ENCODE measurements at regions not wholly inside any gene's neighbourhood (a gene's known extent, or its start where the extent isn't known, plus 50 kb on each side); places are given as distances from the start of the nearest gene placed in this dataset.

DNA sequence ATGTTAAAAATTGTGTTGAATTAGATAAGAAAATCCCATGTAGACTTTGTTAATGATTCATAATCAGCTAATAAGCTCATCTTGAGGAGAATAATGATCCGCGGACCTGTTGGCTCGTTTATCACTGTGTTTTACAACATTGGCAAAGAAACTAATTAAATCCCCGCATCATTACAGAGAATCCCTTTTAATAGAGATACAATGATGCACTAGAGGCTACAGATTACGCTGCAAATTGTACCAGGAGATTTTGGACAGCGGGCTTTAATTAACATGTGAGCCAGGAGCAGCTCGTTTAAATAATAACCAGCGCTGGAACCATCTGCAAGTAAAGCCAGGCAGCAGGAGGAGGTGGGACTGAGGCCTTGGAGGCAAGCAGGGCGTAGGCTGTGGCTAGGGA lies 280.3 kb upstream of the POU3F1 start:
- DNase-seq = no peak

DNA sequence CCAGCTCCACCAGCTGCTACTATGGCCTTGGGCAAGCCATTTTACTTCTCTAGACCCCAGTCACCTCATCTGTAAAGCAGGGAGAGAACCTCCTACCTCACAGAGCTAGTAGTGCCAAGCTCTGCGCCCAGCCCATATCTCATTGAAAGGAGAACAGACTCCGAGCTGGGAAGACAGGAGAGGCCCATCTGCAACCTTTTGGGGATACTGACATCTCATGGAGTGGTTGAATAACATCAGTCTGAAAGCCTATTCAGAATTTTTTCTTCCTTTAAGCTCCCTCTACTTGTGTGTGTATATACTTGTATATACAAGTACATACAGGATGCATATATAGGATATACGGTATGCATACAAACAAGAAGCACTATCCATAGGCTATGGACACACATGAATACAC lies 279.5 kb upstream of the POU3F1 start:
- no peak for DNase-seq

DNA sequence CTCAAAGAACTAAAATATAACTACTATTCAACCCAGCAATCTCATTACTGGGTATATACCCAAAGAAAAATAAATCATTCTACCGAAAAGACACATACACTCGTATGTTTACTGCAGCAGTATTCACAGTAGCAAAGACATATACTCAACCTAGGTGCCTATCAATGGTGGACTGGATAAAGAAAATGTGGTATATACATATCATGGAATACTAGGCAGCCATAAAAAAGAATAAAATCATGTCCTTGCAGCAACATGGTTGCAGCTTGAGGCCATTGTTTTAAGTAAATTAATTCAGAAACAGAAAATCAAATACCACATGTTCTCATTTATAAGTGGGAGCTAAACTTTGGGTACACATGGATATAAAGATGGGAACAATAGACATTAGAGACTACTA lies 266.2 kb upstream of the POU3F1 start:
- DNase-seq = no peak

DNA sequence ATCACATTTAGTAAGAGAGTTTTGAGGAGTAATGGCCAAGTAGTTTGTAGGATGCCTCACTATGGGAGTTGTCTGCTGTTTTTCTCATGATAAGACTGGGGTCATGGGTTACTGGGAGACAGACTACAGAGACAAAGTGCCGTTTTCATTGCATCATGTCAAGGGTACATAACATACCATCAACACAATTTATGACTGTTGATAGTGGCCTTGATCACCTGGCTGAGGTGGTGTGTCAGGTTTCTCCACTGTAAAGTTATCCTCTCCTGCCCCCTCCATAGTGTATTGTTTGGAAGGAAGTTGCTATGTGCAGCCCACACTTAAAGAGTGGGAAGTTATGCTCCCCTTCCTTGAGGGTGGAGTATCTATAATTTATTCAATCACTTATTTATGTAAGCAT lies 263.5 kb upstream of the POU3F1 start:
- no peak for DNase-seq

DNA sequence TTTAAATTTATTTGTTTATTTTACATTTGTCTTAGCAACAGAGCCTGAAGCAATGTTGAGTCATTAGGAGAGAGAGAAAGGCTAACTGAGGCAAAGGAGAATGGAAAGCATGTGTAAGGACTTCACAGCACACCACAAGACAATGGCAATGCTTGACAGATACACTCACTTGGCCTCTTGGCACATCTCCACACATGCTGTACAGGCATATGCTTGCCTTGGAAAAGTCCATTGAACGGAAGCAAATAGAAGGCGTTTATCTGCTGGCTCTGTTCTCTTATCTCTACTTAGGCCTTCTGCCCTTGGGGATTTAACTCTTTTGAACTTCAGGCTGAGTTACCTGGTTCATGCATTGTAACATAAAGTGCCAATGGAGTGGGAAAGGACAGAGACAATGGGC lies 262.2 kb upstream of the POU3F1 start:
- no peak for DNase-seq

DNA sequence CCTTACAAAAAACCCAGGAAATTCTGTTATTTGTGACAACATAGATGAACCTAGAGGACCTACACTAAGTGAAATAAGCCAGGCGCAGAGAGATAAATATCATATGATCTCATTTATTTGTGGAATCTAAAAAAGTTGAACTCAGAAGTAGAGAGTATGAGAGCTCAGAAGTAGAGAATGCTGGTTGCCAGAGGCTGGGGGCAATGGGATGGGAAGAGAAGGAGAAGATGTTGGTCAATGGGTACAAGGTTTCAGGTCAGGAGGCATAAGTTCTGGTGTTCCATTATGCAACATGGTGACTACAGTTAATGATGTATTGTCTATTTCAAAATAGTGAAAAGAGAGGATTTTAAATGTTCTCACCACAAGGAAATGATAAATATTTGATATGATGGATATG lies 259.1 kb upstream of the POU3F1 start:
- DNase-seq = no peak

DNA sequence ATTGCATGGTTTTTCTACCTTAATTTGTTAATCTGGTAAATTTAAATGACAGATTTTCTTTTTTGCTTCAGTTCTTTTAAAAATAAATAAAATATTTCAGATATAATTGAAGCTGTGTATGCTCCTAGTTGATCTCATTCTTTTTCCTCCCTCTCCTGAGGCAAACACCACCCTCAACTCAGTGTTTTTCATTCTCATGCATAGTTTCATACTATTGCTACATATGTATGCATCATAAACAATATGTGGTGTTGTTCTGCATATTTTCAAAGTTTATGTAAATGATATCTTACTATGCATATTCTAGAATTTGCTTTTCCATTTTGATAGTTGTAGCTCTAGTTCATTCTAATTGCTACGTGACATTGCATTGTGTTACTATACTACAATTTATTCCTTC lies 257.2 kb upstream of the POU3F1 start:
- DNase-seq = no peak

DNA sequence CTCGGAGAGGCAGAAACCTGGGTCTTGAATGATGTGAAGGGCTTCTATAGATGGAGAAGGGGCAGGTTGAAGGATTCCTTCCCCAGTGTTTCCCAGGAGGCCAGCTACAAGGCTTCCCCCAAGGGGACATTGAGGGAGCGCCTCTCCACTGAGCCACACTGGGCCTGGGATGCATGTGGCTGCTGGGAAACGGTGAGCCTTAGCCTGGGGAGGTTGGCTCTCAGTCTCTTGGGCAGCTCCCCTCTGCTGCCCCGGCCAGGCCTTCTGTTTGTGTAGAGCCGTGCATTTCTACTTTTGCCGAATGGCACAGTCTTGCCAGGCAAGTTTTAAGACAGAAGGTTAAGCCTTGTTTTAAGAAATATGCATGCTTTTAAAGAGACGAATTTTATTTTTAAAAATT lies 254.4 kb upstream of the POU3F1 start:
- no peak for DNase-seq

DNA sequence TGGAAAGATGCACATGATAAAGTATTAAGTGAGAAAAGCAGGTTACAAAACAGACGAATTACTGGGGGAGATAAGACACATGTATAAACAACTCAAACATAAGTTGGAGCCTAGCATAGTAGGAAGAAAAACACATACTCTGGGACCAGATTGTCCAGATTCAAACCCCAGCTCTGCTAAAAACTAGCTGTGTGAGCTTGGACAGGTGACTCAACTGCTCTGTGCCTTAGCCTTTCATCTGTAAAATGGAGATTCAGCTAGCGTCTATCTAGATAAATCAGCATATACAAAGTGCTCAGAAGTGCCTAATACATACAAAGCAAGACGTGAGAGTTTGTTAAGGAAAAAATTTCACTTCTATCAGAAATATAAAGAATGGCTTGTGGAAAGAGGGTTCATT lies 254.0 kb upstream of the POU3F1 start:
- DNase-seq = no peak

DNA sequence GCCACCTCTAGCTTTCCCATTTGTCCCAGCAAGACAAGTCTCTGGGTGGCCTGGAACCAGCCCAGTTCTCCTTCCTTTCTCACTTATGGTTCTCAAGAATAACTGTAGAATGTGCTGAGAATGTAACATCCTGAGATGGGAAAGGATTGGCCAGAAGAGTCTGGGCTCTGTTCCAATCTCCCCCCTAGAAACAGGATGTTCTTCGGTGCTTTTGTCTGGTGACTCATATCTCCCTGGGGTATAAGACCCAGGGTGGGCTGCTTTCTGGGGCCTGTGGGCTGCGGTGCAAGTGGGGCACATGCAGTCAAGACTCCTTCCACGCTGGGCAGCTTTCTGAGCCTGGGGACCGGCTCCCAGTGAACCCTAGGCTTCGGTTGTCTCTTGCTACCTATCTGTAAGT lies 251.2 kb upstream of the POU3F1 start:
- DNase-seq = no peak

DNA sequence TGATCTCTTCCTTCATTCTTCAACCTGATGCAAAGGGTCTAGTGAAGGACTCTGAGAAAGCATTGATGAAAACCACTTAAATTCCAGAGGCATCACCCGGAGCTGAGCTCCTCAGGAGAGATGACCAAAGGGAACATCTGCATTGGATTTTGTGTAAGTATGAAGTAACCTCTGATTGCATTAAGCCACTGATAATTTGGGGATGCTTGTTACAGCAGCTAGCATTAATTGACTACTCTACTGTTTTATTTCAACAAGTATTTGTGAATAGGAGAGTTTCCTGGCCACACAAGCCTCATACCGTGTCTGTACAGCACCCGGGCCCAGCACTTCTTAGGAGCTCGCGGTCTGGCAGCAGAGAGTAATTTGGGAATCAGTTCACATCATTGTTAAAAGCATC lies 250.7 kb upstream of the POU3F1 start:
- no peak for DNase-seq

DNA sequence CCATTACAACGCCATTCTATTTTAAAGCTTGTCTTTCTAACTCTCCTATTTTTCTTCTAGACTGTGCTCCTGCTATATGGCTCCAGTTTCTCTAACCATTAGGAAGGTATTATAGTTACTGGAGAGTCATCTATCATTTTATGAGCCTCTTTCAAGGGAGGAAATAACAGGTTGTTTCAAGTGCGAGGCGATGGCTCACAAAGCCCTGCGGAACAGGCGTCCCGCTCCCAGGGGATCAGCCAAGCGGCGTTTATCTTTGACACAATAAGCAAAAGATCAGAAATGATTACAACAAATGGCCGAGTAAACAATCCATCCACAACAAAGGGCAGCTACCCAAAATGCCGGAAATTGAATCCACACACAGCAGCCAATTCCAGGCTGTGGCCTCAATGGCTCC lies 249.5 kb upstream of the POU3F1 start:
- DNase-seq = no peak

DNA sequence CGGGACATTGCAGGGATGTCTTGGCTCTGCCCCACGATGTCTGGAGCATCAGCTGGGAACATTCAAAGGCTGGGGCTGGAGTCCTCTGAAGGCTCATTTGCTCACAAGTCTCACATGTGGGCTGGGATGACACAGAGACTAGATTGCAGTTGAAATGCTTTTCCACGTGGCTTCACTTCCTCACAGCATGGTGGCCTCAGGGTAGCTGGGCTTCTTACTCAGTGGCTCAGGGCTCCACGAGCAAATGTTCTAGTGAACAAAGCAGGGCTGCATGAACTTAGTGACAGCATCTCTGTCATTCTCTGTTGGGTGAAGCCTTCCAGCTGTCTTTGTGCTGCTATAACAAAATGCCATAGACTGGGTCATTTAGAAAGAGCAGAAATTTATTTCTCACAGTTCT lies 247.0 kb upstream of the POU3F1 start:
- no peak for DNase-seq

DNA sequence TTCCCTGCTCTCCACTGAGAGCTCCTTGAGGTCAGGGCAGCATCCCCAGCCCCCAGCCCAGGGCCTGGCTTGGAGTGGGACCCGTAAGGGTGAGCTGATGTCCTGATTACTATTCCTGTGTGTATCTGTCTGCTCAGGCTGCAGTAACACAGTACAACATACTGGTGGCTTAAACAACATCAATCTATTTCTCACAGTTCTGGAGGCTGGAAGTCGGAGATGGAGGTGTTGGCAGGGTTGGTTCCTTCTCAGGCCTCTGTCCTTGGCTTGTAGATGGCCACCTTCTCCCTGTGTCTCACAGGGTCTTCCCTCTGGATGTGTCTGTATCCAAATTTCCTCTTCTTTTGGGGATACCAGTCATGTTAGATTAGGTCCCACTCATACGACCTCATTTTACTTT lies 246.4 kb upstream of the POU3F1 start:
- no peak for DNase-seq

DNA sequence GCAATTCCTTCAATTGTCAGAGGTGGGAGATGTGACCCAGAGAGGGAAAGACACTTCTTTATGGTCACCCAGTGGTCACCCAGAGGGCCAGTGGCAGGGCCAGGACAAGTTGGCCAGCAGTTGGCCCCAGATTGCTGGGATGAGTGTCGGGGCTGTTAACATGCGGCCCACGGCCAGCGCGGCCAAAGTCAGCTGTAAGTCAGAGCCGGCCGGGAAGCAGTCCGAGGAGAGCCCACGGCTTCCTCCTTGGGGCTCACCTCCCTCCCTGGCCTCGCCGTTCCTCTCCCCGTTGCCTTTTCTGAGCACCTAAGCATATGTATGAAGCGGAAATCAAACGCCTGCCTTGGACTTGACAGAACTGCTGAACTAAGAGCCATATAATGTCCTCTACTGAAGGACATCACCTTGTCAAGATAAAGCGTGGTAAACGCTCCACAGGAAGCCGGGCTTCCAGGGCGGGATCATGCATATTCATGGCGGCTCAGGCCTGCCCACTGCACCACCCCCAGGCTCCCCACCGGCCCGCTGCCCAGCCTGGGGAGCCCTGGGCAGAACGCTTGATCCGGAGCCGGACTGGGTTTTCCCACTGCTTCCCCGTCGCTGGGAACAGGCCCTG lies 245.4 kb upstream of the POU3F1 start:
- DNase-seq = no peak

DNA sequence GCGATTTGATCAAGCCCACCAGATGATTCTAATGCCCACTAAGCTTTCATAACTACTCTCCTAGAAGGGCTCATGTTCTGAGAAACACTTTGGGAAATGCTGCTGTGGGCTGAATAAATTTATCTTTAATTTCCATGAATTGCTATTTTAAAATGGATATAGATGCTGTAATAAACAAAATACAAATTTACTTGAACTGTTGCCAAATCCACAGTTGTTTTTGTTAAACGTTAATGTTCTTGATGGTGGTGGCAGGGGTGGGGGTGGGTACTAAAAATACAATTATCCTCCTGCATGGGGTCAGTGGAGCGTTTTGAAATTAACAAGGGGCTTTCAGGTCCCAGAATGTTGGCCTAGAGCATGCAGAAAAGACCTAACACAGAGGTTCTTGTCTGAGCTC lies 244.7 kb upstream of the POU3F1 start:
- no peak for DNase-seq

DNA sequence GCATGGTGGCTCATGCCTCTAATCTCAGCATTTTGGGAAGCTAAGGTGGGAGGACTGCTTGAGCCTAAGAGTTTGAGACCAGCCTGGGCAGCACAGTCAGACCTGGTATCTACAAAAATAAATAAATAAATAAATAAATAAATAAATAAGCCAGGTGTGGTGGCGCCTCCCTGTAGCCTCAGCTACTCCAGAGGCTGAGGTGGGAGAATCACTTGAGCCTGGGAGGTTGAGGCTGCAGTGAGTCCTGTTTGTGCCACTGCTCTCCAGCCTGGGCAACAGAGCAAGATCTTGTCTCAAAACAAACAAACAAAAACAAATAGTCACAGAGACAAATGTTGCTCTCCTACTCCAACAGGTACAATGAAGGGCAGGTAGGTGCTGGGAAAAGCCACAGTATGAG lies 242.4 kb upstream of the POU3F1 start:
- DNase-seq = no peak

DNA sequence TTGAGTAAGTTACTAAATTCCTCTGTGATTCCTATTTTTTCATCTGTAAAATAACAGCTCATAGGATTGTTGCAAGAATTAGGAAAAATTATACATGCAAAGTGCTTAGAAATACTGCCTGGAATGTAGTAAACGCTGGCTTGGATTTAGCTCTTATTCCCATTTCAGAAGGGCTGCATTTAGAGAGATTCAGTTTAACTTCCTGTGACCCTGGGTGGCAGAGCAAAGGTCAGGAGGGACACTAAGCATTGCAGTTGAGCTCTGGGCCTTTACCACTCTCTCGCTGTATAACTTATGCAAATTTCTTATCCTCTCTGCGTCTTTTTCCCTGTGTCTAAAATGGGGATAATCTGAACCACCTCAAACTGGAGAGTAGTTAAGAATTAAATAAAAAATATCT lies 241.0 kb upstream of the POU3F1 start:
- no peak for DNase-seq

DNA sequence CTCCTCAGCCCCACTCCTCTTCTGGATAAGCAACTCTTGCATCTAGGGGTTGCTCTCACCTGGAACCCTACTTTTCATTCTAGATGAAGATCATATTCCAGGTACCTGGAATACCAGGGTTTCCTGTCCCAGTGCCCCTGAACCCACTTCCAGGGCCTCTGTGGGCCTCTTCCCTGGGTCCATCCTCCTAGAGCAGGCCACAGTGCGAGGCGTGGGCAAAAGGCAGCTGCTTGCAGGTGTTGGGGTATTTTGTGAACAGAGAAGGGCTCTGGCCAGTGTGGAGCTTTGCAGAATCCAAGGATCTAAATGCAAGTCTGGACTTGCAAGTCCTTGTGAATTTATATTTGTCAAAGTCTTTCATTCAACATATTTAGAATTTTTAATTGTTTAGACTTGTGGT lies 240.4 kb upstream of the POU3F1 start:
- no peak for DNase-seq

DNA sequence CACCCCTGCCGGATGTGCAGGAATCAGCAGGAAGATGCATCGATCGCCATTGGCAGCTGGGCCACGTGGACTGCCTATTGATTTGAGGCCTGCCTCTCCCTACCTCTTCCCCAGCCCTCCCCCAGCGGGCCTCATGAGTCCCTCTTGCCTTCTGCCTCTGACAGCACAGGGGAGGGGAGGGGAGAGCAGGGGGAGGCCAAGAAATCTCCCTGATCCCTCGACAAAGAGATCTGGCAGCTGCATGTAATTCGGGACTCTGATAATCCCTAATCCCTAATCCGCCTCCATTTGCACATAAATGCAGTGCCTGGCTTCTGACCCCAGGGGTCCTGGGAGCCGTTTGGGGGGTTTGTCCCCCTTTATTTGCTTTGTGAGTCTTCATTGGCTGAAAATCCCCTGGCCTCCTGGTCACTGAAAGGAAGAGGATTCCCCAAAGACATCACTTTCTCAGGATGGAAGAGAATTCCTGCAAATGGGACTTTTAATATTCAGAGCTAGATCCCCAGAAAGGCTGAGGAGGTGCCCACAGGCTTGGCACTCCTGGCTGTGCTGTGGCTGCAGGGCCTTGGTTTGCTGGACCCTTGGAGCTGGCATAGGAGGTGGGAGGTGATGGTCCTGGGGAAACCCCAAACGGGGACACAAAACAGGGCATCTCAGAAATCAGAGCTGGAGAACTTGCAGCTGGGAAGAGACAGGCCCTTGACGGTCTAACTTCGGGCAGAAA lies 239.4 kb upstream of the POU3F1 start:
- DNase-seq = no peak

DNA sequence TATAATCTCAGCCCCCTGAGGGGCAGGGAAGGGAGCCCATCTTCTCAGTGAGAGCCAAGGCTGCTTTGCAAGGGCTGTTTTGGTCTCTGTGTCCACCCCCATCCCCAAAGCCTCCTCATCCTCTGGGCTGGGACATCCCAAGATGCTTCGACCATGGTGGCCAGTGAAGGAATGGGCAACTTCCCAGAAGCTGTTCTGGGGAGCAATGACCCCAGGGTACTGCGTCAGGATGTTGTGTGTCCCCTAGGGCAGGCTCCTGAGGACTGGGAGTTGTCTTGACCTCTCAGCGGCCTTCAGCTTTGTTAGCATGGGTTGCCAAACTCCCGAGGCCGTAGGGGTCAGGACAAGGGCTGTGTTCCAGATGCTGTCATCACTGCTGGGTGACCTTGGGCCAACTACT lies 238.4 kb upstream of the POU3F1 start:
- no peak for DNase-seq

DNA sequence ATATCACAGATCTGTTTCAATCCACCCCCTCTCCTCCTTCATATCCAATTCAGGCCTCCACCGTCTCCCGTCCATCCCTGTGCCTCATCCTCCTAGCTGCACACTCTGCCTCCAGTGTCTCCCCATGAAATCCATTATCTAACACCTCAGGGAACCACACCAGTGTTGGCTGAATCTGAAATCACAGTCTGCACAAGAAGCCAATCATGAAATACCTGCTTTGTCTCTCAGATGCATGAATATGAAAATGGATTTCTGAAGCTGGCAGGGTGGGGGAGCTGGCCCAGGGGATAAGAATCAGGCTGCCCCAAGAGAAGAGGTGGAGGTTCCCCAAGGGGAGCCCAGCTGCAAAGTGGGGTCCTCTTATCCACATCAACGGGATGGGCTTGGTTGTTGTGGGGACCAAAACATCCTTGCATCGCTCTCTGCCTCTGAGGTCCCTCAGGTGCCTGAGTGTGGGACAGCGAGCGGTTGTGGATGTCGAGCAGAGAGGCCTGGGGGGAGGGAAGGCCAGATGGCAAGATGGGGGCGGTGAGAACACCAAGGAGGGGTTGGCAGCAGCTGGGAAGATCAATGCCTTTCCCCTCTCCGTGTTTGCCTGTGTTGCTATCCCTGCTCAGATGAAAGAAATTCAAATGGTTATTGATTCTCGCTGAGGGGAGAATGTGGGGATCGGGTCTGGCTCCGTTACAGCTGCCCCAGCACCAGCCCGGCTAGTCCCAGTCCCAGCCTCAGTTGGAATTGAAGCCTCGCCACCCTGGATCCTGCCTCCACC lies 237.3 kb upstream of the POU3F1 start:
- no peak for DNase-seq

DNA sequence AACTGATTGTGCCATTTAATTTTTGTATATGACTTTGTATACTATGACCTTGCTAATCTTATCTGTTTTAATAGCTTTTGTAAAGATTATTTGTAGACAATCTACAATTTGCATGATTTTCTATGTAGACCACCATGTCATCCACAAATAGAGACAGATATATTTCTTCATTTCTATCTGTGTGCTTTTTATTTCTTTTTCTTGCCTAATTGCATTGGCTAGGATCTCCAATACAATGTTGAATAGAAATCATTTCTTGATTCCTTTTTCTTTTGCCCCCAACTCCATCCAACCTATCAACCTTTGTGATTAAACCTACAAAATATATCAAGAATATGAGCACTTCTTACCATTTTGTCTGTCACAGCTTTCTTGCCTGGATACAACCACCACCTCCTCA lies 232.6 kb upstream of the POU3F1 start:
- DNase-seq = no peak

DNA sequence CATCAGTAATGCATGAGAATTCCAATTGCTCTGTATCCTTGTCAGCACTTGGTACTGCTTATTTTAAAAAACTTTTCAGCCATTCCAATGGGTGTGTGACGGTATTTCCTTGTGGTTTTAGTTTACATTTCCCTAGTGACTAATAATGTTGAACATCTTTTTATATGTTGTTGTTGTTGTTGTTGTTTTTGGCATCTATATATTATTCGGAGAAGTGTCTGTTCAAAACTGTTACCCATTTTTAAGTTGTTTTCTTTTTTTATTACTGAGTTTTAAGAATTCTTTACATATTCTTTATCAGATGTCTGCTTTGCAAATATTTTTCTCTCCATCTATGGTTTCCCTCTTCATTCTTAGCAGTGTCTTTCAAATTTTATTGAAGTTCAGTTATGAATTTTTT lies 231.1 kb upstream of the POU3F1 start:
- no peak for DNase-seq

DNA sequence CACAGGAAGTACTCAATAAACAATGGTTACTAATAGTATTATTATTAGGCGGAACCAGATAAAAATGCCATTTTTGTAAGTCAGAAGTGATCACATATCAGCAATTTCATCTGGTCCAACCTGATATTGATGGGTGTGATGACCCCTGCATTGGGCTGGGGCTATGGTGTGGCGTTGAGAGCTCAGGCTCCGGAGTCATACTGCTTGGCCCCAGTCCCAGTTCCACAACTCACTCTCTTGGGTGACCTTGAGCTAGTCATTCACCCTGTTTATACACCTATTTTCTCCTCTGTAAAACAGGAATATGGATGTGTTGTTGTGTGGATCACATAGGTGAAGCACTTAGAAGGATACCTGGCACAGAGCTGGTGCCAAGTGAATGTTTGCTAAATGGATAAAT lies 229.4 kb upstream of the POU3F1 start:
- DNase-seq = no peak
